ENCODE measurements at regions not wholly inside any gene's neighbourhood (a gene's known extent, or its start where the extent isn't known, plus 50 kb on each side); places are given as distances from the start of the nearest gene placed in this dataset.

- peak; percentile 97 for DNase-seq (ENCODE audit: low read depth)
These were observed 136.5 kb upstream of the ABCA1 start for GRCh38 chr9:105064248-105065097.

- no peak for DNase-seq (ENCODE audit: low read depth)
These were observed 137.4 kb upstream of the ABCA1 start for GRCh38 chr9:105065098-105066088.

GRCh38 chr9:105066275-105066865 is 138.4 kb upstream of the ABCA1 start:
- DNase-seq (ENCODE audit: low read depth): no peak

GRCh38 chr9:105067895-105068580 is 140.1 kb upstream of the ABCA1 start:
- no peak for DNase-seq (ENCODE audit: low read depth)

GRCh38 chr9:105069285-105069684 is 141.3 kb upstream of the ABCA1 start:
- no peak for DNase-seq (ENCODE audit: low read depth)

GRCh38 chr9:105069696-105070095 is 141.7 kb upstream of the ABCA1 start:
- no peak for DNase-seq (ENCODE audit: low read depth)

- no peak for DNase-seq (ENCODE audit: low read depth)
These were observed 142.2 kb upstream of the ABCA1 start for GRCh38 chr9:105070176-105070575.

GRCh38 chr9:105072476-105072875 is 144.5 kb upstream of the ABCA1 start:
- no peak for DNase-seq (ENCODE audit: low read depth)

- DNase-seq (ENCODE audit: low read depth): peak; percentile 23
These were observed 145.2 kb upstream of the ABCA1 start for GRCh38 chr9:105073147-105073546.

- peak; percentile 69 for DNase-seq (ENCODE audit: low read depth)
These were observed 146.5 kb upstream of the ABCA1 start for GRCh38 chr9:105074491-105074890.

- no peak for DNase-seq (ENCODE audit: low read depth)
These were observed 148.8 kb upstream of the ABCA1 start for GRCh38 chr9:105076729-105077128.

- DNase-seq (ENCODE audit: low read depth): no peak
These were observed 151.5 kb upstream of the ABCA1 start for GRCh38 chr9:105079457-105079856.

- no peak for DNase-seq (ENCODE audit: low read depth)
These were observed 154.9 kb upstream of the ABCA1 start for GRCh38 chr9:105082843-105083242.

- DNase-seq (ENCODE audit: low read depth): no peak
These were observed 155.3 kb upstream of the ABCA1 start for GRCh38 chr9:105083256-105083655.

GRCh38 chr9:105087910-105088898 is 156.2 kb upstream of the SLC44A1 start:
- no peak for DNase-seq (ENCODE audit: low read depth)

- DNase-seq (ENCODE audit: low read depth): no peak
These were observed 154.6 kb upstream of the SLC44A1 start for GRCh38 chr9:105089874-105090273.

- DNase-seq (ENCODE audit: low read depth): no peak
These were observed 153.3 kb upstream of the SLC44A1 start for GRCh38 chr9:105091004-105091640.

- no peak for DNase-seq (ENCODE audit: low read depth)
These were observed 150.8 kb upstream of the SLC44A1 start for GRCh38 chr9:105093685-105094084.

- DNase-seq (ENCODE audit: low read depth): no peak
These were observed 146.1 kb upstream of the SLC44A1 start for GRCh38 chr9:105098370-105098769.

- no peak for DNase-seq (ENCODE audit: low read depth)
These were observed 140.7 kb upstream of the SLC44A1 start for GRCh38 chr9:105103776-105104175.
